Activated CD4-positive, alpha-beta T cell treated with anti-CD3 and anti-CD28 coated beads, Interleukin-2, amount 50 U/mL, for 1 hour (primary cell): ENCODE measurements at regions not wholly inside any gene's neighbourhood (a gene's known extent, or its start where the extent isn't known, plus 50 kb on each side); places are given as distances from the start of the nearest gene placed in this dataset.
"Not testable (repeated sequence)": the region's sequence is repeated elsewhere in the genome, so short reads cannot be mapped to it uniquely, and the experiment has no call there.

Source experiments
- DNase-seq: peaks from one replicate; pipeline ENCODE4 v3.0.0-alpha.2; 2020

DNA sequence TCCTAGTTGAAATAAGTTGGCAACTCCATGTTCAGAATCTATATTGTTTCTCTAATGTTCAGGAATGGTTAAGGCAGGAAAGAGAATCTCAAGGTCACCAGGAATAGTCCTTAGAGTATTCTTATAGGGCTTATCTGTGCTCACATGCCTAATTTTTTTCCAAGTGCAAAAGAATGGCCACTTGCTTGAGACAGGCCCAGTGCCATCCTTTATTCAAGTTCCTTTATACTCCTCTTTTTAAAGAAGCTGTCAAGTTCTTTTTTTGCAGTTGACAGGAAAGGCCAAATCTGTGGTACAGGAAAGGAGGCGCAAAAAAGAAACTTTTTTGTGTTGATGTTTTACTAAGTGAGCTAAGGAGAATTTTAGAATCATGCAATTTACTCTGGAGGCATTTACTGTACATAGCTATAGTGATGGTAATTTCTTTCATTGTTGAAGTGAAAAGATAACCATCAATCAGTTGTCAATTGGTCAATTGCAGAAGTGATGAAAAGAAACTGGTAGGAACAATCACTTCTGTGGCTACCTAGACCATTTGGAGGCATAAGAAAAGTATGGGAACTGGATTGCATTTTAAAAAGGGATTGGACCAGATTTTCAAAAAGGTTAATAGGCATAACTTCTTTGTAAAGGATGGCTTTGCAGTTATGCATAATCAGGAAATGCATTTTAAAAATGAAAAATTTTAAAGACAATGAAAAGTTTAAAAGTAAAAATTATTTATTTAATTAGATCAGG lies 102.5 kb upstream of the SOX2 start:
- DNase-seq = no peak

DNA sequence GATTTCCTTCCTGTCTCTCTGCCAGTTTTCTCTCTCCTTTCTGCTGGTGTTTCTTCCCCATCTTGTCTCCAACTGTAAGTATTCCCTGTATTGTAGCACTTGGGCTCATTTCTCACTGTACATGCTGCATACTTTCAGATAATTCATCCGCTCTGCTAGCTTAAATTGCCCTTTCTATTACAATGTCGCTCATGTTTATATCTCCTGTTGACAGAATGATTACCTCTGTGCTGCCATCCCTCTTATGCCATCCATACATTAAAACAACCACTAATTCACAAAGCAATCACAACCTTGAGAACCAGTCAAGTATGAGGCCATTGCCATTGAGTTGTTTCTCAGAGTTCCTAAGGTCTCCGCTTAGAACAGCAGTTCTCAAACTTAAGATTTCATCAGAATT lies 107.5 kb upstream of the SOX2 start:
- DNase-seq = no peak

DNA sequence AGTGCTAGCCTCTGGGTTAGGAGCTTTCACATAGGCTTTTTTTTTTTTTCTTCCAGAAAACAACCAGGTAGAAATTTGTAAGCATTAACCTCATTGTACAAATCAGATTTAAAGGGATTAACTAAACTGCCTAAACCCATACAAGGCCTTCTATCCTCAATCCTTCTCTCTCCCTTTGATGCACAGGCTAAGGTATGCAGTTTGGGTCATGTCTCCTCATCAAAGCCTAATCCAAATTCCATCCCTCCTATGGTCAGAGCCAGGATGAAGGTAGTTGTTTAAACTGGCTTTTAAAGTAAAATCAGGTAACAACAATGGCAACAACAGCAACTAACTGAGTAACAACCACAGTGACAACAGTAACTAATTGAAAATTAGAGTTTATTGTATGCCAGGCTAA lies 115.6 kb upstream of the SOX2 start:
- DNase-seq = no peak

DNA sequence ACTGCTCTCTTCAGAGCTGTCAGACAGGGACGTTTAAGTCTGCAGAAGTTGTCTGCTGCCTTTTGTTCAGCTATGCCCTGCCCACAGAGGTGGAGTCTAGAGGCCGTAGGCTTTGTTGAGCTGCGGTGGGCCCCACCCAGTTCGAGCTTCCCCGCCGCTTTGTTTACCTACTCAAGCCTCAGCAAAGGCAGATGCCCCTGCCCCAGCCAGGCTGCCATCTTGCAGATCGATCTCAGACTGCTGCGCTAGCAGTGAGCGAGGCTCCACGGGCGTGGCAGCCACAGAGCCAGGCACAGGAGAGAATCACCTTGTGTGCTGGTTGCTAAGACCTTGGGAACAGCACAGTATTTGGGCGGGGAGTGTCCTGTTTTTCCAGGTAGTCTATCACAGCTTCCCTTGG lies 120.8 kb upstream of the SOX2 start:
- DNase-seq = not testable (repeated sequence)

DNA sequence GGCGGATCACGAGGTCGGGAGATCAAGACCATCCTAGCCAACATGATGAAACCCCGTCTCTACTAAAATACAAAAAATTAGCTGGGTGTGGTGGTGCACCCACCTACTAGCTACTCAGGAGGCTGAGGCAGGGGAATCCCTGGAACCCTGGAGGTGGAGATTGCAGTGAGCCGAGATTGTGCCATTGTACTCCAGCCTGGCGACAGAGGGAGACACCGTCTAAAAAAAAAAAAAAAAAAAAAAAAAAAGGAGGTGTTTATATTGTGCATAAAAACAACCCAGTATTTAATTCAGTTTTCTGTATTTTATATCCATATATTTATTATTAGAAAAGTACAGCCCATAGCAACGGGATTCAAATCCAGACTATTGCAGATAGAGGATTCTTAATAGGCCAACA lies 129.1 kb upstream of the SOX2 start:
- DNase-seq = no peak

DNA sequence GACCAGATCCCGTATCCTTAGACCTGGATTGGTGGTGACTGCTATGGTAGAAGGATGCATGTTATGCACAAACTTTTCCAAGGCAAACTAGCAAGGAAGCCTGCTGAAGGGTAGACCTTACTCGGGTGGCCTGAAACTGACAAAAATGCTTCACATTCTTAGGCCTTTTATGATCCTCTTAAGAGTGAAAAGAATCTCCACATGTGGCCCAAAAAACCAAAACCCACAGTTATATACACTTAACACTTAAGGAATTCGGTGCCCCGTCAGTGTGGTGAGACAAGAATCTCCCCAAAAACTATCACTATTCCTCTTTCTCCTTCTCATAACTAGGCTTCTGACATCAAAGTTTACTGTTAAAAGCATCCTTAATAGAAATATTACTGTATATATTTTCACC lies 130.1 kb upstream of the SOX2 start:
- DNase-seq = no peak

DNA sequence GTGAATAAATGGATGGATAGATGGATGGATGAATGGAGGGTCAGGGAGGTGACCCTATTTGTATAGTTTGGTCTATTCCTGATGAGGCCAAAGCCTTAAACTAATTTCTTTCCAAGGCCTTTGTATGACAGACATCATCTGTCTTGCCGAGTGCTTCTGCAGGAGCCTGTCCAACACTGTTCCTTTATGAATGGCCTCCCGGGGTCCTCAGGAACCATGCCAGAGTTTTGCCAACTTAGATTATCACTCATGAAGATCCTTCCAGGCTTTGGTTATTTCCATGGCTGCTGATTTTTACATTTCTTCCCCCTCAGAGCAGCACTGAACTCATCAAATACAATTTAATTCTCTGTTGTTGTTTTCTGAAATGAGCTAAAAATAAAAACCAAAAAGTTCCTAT lies 133.0 kb upstream of the SOX2 start:
- no peak for DNase-seq

DNA sequence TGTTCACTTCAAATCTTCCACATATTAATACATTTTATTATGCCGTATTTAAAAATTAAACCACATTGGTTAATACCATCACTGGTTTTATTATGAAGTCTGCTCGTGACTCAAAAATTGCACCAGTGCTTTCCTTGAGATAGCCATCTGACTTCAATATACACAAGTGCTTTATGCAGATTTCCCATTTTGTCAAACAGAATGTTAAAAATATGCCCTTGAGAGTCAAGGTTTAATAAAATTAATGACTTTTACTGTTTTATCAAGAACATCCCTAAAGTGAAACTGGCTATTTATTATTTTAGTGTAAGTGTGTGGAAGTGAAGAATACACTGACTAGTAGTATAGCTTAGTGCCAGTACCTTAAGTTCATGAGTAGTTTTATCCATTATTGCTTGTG lies 139.3 kb upstream of the SOX2 start:
- no peak for DNase-seq

DNA sequence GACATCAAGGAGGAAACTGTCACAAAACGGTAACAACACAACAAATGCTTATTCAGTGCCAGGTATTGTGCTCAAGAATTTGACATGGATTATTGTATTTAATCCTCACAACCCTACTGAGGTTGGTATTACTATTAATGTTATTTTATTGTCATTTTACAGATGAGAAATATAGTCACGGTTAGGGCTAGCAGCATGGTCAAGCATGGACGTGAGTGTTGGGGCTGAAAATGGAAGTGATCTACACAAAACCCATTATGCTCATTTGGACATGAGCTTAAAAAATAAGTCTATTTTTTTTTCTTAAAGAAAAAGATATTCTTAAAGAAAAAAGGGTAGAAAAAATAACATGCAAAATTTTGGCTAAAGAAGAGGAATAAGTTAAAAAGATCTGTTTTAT lies 141.3 kb upstream of the SOX2 start:
- no peak for DNase-seq

DNA sequence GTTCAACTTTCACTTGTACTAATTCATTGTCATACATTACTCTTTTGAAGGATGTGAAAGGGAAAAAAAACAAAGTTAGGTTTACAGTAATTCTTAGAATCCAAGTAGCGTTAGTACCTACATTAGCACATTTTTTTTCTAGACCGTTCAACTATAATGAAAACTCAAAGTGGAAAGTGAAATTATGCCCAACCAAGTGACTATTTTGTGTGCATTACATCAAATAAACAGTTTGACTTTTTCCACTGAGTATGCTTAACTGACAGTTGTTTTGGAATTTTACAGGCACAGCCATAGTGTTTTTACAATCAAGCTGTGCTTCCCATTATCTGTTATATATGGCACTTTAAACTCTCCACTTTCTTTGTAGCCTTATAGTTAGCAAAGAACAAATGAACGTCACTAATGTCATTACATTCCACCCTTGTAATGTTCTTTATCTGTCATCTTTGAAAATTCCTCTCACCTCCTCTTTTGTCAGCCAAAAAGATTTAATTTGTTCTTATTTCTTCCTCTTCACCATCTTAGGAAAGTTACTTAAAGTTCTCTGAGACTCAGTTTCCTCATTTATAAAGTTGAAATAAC lies 142.3 kb upstream of the SOX2 start:
- DNase-seq = no peak

DNA sequence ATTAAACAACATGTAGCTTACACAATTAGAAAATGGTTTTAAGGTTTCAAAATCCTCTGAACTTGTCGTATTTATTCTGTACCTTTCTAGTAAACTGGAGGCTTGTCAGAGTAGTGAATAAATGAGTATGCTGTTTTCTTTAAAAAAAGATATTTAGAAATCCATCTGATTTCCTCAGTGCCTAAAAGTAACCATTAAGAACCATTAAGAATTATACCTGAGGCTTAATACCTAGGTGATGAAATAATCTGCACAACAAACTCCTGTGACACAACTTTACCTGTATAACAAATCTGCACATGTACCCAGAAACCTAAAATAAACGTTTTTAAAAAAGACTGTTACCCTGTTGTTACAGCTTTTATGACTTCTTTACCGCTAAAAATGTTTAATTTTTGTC lies 143.0 kb upstream of the SOX2 start:
- DNase-seq = no peak

DNA sequence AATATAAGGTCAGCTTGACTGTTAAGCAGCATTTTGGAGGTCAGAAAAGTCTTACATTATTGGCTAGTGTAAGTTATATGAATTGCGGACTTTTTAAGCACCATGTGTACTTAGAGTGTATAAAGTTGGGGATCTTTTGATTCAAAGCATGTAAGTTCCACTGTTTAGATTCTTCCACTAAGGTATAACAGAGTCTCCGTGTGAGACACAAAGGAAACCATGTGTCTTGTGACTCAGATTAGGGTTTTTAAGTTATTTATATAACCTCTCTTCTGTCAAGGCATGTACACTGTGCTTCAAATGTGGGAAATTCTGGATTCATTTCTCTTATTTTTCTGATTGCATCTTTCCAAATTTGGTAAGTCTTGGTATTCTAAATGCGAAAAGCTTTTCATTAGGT lies 143.5 kb upstream of the SOX2 start:
- no peak for DNase-seq

DNA sequence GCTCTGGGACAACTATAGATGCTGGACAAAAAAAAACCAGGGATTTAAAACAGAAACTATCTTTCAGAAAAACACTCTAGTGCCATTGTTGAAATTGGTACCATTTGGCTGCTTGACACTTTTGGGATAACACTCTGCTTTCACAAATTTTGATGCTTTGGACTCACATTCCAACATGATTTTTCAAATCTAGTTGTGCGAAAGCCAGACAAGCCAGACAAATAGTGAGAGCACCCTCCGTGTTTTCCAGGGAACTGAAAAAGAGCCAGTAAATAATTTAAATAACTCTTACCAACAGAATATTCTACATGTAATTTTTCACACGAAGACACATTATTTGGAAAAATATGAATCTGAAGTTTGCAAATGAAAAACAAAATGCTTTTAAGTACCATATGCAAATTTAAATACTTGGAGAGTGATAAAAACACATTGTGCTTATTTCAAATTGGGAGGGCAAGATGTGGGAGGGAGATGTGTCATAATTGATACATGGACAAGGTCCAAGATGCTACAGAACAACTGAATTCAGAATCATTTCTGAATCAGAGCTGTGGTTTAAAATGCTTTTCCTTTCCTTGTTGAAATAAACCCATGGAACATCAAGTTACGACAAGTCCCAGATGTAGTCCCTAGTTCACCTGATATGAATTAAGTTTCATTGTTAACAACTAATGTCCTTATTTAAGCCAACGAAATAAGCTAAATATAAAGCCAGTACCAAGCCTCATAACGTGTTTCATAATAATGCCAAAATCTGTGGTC lies 144.2 kb upstream of the SOX2 start:
- DNase-seq = no peak

DNA sequence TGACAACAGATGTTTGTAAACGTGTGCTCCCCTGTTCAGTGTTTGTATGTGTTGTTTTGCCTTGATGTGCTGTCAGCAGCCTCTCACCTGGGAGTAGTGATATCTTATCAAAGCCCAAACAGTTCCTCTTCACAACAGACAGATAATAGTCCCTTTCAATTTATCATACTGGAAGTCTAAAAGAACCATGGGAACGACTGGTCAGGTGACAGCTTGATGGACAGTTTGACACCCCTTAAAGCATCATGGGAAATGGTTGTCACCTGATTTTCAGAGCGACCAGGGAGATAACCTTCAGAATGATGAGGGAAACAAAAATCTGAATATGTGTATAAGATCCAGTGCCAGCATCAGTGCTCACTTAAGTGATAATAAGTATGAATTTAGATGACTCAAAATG lies 146.3 kb upstream of the SOX2 start:
- DNase-seq = no peak

DNA sequence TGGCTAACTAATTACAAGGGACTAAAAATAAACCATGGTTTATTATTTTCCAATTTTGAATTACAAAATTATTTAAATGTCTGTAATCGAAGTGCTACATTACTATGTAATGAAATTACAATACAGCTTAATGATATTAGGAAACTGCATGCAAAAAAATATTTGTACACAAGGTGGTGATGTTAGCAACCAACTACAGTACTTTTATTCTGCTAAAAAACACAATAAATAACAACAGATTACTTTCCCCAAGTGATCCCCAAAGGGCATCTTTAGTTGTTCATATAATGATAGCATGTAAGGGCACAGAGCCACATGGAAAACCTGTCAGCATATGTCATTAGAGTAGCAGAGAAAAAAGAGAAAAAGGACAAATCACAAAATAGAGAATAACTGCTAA lies 147.5 kb upstream of the SOX2 start:
- DNase-seq = no peak

DNA sequence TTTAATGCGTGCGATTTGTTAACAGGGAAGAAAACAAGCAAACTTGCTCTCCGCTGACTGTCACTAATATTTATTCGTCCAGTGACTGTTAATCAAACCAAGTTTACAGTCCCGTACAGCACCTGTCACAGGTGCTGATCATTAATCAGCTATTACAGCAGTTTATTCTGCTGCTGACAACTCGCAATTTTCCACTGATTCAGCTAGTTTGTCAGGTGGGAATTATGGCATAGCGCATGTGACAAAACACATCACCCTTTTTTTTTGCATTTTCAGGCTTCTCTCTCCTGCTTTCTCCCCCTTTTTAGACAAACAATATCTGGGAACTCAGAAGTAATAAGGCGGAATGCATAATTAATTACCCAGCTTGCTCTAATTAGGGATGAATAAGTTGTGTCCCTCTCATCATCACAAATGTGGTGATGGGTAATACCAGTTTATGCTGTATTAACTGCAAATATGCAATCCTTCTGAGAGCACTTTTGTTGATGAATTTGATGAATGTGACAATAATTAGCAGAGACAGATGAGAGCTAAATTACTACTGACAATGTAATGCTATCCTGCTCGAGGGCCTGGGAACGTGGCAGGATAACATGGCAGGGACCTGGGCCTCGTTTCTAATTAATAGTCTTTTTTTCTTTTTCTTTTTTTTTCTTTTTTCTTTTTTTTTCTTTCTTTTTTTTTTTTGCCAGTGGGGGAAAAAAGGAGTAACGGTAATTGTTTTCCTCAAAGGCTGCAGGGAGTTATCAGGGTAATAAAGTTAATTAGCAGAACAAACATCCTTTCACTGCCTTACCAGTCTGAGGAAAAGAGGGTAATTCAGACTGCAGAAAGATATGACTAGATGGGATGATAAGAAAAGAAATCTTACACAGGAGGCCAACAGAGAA lies 150.3 kb upstream of the SOX2 start:
- DNase-seq = no peak

DNA sequence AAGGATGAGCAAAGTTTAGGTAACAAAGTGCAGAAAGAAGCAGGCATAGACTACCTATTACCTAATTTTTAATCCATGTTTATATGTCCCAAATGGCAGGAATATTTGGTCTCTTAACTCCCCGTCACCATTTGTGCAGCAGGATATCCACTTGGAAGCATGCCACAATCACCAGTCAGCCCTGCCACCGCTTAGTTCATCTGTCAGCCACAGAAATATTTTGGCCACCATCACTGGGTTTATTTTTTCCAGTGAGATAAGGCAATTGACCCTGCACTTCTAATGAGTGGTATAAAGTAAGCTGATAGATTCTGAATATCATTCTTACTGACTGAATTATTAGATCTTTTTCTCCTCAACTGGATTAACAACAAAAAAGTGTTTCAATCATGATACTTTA lies 152.9 kb upstream of the SOX2 start:
- DNase-seq = no peak

DNA sequence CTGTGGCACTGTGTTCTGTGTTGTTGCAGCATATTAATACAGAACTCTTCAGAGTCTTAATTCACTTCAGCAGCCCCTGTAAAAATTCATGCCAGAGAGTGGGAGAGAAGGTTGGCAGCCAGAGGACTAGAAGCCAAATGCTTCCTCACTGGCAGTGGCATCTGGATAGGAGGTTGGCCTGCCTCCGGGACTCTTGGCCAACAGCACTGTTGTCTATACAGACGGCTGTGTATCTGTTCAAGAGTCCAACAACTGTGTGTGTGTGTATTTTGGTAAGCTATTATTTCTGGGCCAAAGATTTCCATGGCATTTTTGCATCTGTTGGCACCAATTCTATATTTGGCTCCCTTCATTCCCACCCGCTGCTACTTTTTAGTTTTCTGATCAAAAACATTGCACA lies 156.0 kb upstream of the SOX2 start:
- DNase-seq = no peak

DNA sequence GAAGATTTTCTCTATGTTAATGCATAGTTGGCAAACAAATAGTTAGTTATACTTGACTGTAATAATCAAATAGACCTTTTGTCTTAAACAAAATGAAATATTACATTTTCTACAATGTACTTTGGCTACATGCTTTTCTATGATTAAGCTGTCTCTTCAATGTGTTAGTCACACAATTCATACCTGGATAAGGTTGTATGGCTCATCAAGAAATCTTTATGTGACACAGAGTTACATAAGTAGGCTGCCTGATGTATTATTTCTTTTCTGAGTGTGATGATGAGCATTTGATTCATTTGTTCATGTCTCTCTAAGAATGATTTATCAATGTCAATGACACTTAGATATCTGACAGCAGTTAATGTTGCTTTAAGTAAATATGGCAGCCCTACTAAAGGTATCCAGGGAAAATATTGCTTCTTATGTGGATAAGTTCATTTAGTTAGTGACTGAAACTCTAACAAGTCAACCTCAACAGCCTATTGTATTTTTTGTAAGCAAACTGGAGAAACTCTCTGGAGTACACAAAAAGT lies 157.4 kb upstream of the SOX2 start:
- DNase-seq = no peak

DNA sequence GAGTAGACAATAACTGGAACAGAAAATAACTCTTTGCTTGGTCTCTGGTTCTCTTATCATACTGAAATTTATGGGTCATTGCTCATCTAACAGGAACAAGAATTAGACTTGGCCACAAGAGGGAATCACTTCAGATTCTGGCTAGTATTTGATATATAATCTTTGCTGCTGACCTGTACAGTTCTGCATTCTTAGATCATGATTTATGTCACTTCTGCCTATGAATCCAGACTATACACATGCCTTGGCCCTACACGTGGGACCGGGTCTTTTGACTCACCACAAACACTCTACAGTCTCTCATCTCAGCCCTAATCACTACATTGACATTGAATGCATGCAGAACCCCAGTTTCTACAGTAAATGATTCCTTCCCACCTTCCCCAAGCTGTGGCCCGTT lies 162.5 kb upstream of the SOX2 start:
- no peak for DNase-seq

DNA sequence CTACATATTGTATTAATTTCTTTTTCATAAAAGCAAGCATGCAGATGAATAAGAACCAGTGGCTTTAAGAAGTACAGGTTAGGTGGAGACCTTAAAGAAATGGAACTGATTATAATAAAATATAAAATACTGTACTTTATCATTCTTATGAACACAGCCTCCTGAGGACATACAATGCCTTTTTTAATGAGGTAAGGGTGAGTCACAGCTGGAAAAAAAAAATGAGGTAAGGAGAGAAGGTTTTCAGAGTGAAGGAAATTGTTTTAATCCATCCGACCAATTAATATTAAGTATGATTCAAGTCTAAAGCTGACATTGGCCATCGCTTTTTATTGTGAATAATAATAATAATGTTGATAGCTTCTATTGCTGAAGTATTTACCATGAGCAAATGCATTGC lies 170.3 kb upstream of the SOX2 start:
- no peak for DNase-seq

DNA sequence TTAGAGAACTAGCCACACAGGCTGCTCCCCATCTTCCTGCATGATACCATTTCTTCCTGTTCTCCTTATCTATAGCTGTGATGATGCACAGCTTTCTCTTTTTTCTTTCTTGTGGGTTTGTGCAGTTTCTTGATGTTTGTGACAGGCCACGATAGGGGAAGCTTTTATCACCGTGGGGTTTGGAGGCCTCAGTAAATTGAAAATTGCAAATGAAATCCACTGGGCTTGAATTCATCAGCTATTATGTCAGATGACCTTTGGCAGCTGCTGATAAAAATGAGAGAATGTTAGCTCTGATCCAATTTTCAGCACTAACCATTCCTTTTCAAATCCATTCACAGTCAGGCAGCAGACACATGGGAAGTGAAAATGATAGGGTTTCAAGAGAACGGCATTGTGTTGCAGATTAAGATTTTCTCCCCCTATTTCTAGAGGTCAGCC lies 176.9 kb upstream of the SOX2 start:
- DNase-seq = no peak

DNA sequence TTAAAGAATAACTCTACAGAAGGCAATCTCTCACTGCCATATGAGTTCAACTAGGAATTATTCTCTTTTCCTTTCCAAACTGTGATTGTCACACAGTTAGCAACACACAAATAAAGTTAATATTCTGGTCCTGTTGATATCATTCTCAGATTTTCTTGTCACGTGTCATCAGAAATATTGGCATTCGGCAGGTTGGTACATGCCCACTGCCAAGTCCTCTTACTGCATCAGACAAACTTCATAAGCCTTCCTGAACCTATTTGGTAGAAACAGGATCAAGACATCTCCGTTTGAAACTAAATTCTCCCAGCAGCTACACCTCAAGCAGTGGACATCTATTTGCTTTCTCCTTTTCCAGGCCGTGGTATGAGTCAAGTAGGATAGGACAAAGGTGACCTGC lies 177.9 kb upstream of the SOX2 start:
- DNase-seq = no peak
